NOMO-1 treated with dmso at 0.1 percent for 144 hours (cell line): ENCODE measurements at regions not wholly inside any gene's neighbourhood (a gene's known extent, or its start where the extent isn't known, plus 50 kb on each side); places are given as distances from the start of the nearest gene placed in this dataset.
"Not testable (repeated sequence)": the region's sequence is repeated elsewhere in the genome, so short reads cannot be mapped to it uniquely, and the experiment has no call there.

ENCODE experiments used
- DNase-seq: peaks from one replicate; lab custom pipeline; 2025; ENCODE audit not compliant: unreplicated experiment; lab: John Stamatoyannopoulos, UW

- DNase-seq, result not testable (repeated sequence)
Measured at GRCh38 chr2:43004126-43004865, 211.9 kb upstream of the HAAO start.

- DNase-seq, result no peak
Measured at GRCh38 chr2:43003702-43004101, 211.3 kb upstream of the HAAO start.

DNA sequence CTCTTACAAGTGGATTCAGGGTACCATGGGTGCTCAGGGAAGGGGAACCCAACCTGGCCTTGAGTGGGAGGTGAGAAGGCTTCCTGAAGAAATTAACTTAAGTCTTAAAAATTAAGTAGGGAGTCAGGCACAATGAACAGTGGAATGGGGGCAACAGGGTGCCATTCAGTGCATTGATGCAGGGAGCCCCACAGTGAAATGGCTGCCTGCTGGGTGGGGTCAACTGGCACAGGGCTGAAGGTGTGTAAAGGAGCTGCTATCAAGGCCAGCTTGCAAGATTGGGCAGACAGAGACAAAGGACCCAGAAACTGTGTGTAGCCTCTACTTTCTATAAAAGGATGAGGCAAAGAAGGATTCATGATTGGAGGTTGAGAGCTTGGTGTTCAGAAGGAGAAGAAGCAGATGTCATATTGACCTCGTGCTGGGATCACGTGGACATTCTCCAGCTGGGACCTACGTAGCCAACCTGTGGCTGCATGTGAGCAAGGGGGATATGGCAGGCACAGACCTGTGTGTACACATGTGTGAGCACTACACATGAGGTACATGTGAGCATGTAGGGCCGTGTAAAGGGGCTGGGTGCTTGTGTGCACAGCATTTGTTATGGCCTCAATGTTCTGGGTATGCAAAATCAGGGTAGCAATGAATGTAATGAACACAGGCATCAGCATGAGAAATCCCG, 209.5 kb upstream of the HAAO start:
- DNase-seq, result no peak

GRCh38 chr2:43001055-43001378, 208.6 kb upstream of the HAAO start:
- no peak for DNase-seq

DNA sequence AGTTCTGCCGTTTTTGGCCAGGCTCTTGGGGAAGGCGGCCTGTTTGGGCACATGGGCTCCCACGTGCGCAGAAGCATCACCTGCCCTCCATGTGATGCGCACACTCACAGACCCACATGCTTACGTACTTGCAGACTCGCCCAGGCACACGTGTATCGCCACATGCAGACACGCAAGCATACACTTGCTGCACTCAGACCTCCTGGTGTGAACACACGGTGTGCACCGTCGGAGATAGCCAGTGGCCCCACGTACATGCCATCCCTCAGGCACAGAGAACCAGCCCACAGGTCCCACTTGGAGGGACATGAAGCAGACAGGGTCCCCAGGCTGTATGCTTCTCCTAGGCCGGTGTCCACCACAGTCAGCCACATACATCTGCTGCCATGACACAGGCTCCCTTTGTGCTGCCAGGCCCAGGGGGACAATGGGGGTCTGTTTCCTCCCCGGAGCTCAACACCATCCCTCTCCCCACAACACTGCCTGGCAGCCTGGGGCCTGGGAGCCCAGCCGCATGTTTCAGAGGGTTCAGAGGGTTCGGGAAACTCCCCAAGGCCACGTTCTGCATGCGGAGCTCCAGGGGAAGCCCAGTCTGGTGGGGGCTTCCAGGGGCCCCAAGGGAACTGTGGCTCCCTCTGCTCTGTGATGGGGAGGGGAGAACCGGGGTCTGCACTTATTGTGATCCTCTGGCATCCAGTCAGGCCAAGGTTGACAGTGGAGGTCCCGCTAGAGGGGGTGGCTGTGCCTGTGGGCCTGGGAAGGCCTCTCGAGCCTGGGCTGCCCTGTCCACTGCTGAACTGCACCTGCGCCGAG, 208.1 kb upstream of the HAAO start:
- DNase-seq, result no peak

DNA sequence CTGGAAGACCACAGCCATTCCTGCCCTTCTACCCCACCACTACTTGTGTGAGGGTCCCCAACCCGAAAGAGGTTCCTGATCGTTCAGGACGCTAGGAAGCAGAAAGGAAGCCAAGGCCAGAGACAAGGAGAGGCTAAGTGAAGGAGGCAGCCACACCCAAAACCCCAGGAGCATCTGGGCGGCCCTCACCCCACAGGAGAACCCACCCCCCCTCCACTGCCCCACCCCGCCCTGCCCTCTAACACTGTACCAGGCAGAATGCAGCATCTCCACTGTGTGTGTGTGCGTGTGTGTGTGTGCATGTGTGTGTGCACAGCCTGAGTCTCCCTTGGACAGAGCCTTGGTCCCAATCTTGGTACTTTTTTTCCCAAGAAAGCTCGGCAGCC, 207.5 kb upstream of the HAAO start:
- no peak for DNase-seq

- no peak for DNase-seq
Measured at GRCh38 chr2:42999391-42999841, 207.0 kb upstream of the HAAO start.

- no peak for DNase-seq
Measured at GRCh38 chr2:42998721-42999120, 206.3 kb upstream of the HAAO start.

DNA sequence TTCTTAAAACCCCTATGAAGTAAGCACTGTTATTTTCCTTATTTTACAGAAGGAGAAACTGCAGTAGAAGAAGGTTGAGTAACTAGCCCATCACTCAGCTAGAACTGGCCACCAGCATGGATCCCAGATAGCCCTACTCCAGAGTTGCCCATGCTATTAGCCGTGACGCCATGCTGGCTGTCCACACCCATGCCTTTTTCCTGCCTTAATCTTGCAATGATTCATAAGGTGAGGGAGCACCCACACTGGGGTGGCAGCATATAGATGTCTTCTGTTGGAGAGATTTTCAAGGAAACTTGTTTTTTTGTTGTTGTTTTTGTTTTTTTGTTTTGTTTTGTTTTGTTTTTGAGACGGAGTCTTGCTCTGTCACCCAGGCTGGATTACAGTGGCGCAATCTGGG, 204.1 kb upstream of the HAAO start:
- no peak for DNase-seq

DNA sequence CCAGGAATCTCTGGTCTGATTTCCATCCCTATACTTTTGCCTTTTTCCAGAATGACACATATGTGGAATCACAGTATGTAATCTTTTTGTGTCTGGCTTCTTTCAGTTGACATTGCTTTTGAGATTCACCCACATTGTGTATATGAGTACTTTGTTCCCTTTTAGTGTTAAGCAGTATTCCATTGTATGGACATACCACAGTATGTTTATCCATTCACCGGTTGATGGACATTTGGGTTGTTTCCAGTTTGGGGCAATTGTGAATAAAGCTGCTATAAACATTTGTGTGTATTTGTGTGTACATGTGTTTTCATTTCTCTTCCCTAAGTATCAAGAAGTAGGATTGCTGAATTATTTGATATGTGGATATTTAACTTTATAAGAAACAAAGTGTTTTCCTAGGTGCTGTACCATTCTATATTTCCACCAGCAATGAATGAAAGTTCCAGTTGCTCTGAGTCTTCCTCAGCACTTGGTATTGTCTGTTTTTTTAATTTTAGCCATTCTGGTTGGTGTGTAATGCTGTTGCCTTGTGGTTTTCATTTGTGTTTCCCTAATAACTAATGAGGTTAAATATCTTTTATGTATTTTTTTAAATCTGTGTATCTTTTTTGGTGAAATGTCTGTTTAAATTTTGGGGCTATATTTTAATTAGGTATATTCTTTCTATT, 203.5 kb upstream of the HAAO start:
- DNase-seq, result no peak

- not testable (repeated sequence) for DNase-seq
Measured at GRCh38 chr2:42989283-42990081, 197.1 kb upstream of the HAAO start.

- not testable (repeated sequence) for DNase-seq
Measured at GRCh38 chr2:42988055-42988454, 195.7 kb upstream of the HAAO start.

DNA sequence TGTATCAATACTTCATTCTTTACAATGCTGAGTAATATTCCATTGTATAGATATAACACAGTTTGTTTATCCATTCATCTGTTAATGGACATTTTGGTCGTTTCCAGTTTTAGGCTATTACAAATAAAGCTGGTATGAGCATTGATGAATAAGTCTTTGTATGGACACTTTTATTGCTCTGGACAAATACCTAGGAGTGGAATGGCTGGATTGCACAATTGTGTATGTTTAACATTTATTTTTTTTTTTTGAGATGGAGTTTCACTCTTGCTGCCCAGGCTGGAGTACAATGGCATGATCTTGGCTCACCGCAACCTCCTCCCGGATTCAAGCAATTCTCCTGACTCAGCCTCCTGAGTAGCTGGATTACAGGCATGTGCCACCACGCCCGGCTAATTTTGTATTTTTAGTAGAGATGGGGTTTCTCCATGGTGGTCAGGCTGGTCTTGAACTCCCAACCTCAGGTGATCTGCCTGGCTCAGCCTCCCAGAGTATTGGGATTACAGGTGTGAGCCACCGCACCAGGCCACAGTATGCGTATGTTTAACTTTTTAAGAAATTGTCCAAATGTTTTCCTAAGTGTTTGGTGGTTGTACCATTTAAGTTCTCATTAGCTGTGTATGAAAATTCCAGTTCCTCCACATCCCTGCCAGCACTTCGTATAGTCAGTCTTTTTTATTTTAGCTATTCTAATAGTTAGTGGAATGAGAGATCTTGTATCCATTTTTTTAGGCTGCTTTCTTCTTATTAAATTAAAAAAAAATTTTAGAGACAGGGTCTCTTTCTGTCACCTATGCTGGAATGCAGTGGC, 194.9 kb upstream of the HAAO start:
- no peak for DNase-seq

GRCh38 chr2:42984617-42985016, 192.2 kb upstream of the HAAO start:
- DNase-seq, result no peak

GRCh38 chr2:42984081-42984480, 191.7 kb upstream of the HAAO start:
- DNase-seq, result no peak

- no peak for DNase-seq
Measured at GRCh38 chr2:42980764-42981416, 188.5 kb upstream of the HAAO start.

DNA sequence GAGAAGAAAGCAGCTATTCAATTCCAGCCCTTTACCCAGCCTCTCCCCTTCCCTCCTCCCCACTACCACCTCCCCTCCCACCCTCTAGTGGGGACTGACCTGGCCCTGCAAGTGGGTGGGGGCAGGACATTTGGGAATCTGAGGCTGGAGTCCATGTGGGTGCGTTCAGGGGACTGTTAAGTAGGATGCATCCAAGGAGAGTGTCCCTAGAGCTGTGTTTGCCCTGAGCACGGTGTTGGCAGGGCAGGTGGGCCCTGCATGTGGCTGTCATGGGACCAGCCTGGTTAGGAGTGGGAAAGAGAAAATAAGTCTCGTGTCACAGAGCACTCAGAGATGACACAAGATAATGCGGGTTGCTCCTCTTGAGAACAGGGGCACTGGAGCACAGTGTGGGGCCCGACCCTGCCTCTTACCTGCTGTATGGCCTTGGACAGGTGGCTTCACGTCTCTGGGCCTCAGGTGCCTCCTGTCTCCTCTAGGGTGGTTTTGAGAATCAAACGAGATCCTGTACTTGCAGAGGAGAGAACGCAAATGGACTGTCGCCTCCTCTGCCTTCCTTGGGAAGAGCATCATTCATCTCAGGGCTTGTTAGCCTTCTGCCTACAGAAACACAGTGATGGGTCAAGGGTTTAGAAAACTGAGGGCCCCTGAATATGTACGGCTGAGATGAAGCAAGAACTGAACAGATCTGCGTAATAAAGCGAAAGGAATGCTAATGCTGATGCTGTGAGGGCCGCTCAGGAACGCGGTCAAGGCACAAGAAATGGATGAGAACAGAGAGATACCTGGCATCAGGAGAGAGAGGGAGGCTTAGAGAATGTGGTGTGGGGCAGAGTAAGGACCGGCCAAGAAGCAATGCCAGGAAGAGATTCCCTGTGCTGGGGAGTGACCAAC, 187.7 kb upstream of the HAAO start:
- no peak for DNase-seq

- DNase-seq, result no peak
Measured at GRCh38 chr2:42979416-42979869, 187.1 kb upstream of the HAAO start.
